Heart right ventricle (tissue), 16 donors: ENCODE measurements at regions not wholly inside any gene's neighbourhood (a gene's known extent, or its start where the extent isn't known, plus 50 kb on each side); places are given as distances from the start of the nearest gene placed in this dataset.

Experiments
- ATAC-seq, 8 donors: fragments of 200-7000 bp; cut with Tn5 transposase; one replicate each; pipeline ENCODE4 v1.9.1; 2020; ENCODE audit warnings: mild to moderate bottlenecking in 8 of 8, moderate library complexity in 8 of 8, moderate number of reproducible peaks in 1 of 8
- DNase-seq, 2 donors: peaks; one replicate each; pipeline ENCODE4 v3.0.0-alpha.2; 2020
- H3K27ac ChIP-seq, 10 donors: fragments of 200-600 bp; sonication (generic) in 2 of 10; one replicate each; pipeline versions ENCODE4 v1.5.0 to v1.8.0; 2020 to 2022; ENCODE audit warnings: mild to moderate bottlenecking in 3 of 10
- H3K27me3 ChIP-seq, 7 donors: fragments of 200-600 bp; one replicate each; pipeline ENCODE4 v1.8.0; 2021 to 2022; ENCODE audit warnings: mild to moderate bottlenecking in 2 of 7
- H3K36me3 ChIP-seq, 9 donors: fragments of 200-600 bp; sonication (generic) in 1 of 9; one replicate each; pipeline versions ENCODE4 v1.5.0 to v1.8.0; 2020 to 2022; ENCODE audit warnings: mild to moderate bottlenecking in 2 of 9
- H3K4me1 ChIP-seq, 9 donors: fragments of 200-600 bp; sonication (generic) in 1 of 9; one replicate each; pipeline versions ENCODE4 v1.5.0 to v1.8.0; 2020 to 2022; ENCODE audit warnings: mild to moderate bottlenecking in 4 of 9
- H3K4me3 ChIP-seq, 10 donors: fragments of 200-600 bp; sonication (generic) in 2 of 10; one replicate each; pipeline versions ENCODE4 v1.5.0 to v1.8.0; 2020 to 2022; ENCODE audit warnings: mild to moderate bottlenecking in 7 of 10, moderate library complexity in 2 of 10
- H3K9me3 ChIP-seq, 11 donors: fragments of 200-600 bp in 10 of 11; sonication (generic) in 2 of 11; one replicate each; pipeline versions ENCODE4 v1.5.0 to v1.8.0; 2013 to 2022; ENCODE audit warnings: mild to moderate bottlenecking in 2 of 11, control low read depth in 1 of 11, moderate library complexity in 1 of 11
- WGBS, 2 donors: extraction: QIAGEN DNeasy Blood & Tissue Kit; methylation state at CpG; one replicate each; pipeline ENCODE4 v1.1.7; 2013; ENCODE audit warnings: inconsistent platforms in 1 of 2; 5-methylcytosine and 5-hydroxymethylcytosine counted together
- intact Hi-C, 10 donors: fragments of 100-400 bp; cut with DNase I; formaldehyde crosslinking; loops; one replicate each; pipeline versions ENCODE4 v1.11.1 to v1.14.2; 2022
- TF ChIP-seq, protein P1 (sequence below), 9 donors: fragments of 200-600 bp; sonication (generic) in 2 of 9; IDR thresholded peaks; one replicate each; pipeline versions ENCODE4 v1.5.0 to v1.8.0; 2021 to 2022; ENCODE audit warnings: antibody characterized with exemption in 9 of 9, mild to moderate bottlenecking in 5 of 9, moderate library complexity in 1 of 9
- donor health status: Arrhythmogenic right ventricular cardiomyopathy.
- donor health status: ischemic (EF 13 %, LVEDD 7.1; RV severe dilation, severe dysfunction).
- donor health status: healthy with polysubstance abuse.
- donor health status: DM: no; HTN: yes; CAD: no.
- donor health status: DM: no; HTN: no; CAD: no.
- donor health status: ischemic (EF 25% LVEDD 6.9; RV normal size, moderate dysfunction).
- donor health status: ischemic (EF 25% LVEDD 5.7; RV mildly dilated, moderate dysfunction).
- donor health status: healthy.
- donor health status: DM: yes; HTN: yes; CAD: no.
- donor health status: Ischemic cardiomyopathy.
- donor health status: ischemic (EF 35%, LVEDD 5.7; RV mildly dilated, moderate dysfunction).
- donor health status: nonischemic (EF 11% LVEDD 7.7; RV severe dilation, severe dysfunction).
- donor health status: DM: yes; HTN: yes; CAD: no.
- donor health status: PGD.
- donor health status: ischemic (EF 29% LVEDD 5.4; RV normal size, mild dysfunction).
- donor health status: nonischemic (EF 23%, LVEDD 6.1; RV moderate dilation, normal function).

DNA sequence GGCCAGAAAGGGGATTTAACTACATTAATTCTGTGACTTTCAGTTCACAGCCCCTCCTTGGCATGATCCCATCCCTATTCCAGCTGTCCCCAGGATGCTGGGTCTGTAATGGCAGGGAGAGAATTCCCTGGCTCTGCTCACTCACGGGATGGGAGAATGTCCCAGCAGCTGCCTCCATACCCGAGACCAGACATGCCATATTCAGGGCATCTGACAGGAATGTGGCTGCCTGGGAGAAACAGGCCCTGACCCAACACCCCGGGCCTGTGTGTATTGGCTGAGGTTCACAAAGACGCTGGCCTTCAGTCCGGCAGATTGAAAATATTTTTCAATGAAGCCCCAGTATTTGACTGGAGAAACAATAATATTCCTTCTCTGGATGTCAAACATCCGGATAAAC lies 83.6 kb upstream of the SMAD3 start:
- no peak for DNase-seq
- ATAC-seq = no peak
- intact Hi-C loops = no loop called here
- TF ChIP-seq, protein P1, sequence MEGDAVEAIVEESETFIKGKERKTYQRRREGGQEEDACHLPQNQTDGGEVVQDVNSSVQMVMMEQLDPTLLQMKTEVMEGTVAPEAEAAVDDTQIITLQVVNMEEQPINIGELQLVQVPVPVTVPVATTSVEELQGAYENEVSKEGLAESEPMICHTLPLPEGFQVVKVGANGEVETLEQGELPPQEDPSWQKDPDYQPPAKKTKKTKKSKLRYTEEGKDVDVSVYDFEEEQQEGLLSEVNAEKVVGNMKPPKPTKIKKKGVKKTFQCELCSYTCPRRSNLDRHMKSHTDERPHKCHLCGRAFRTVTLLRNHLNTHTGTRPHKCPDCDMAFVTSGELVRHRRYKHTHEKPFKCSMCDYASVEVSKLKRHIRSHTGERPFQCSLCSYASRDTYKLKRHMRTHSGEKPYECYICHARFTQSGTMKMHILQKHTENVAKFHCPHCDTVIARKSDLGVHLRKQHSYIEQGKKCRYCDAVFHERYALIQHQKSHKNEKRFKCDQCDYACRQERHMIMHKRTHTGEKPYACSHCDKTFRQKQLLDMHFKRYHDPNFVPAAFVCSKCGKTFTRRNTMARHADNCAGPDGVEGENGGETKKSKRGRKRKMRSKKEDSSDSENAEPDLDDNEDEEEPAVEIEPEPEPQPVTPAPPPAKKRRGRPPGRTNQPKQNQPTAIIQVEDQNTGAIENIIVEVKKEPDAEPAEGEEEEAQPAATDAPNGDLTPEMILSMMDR (IDR thresholded peaks at IDR 0.05) = no peak
- no peak overlapping the region for H3K27ac ChIP-seq
- WGBS, 2 donors = 69 to 71% methylated on average over 6 of the region's 6 CpGs
- no peaks in the 10 kb centered on the region for H3K4me1 ChIP-seq
- no peaks in the 10 kb centered on the region for H3K27me3 ChIP-seq
- H3K4me3 ChIP-seq = no peak overlapping the region
- H3K9me3 ChIP-seq = no peaks in the 10 kb centered on the region
- no peaks in the 10 kb centered on the region for H3K36me3 ChIP-seq

DNA sequence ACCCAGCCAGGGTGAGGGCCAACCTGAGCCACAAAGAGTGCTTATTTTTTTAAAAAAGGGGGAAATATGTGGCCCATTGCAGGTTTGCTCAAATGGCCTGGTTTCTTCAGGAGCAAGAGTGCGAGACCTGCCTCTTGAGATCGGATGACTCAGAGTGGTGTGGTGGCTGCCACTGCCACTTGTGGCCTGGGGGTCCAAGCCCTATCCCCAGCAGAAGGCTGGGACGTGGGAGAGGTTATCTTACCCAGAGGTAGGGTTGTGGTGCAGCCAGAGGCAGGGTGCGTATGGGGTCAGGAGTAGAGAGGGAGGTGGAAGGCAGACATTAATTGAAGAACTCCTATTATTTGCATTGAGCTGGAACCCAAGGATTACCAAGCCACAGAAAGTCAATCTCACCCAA lies 83.2 kb upstream of the SMAD3 start:
- Histone ChIP-seq H3K27ac (no peak overlapping the region), H3K36me3 (no peaks in the 10 kb centered on the region), H3K4me3 (no peak overlapping the region), H3K27me3 (no peaks in the 10 kb centered on the region), H3K4me1 (no peaks in the 10 kb centered on the region), H3K9me3 (no peaks in the 10 kb centered on the region)
- no peak for ATAC-seq
- TF ChIP-seq, protein P1 (IDR thresholded peaks at IDR 0.05) = no peak
- no peak for DNase-seq
- WGBS, 2 donors = 93 to 97% methylated on average over 4 of the region's 4 CpGs
- intact Hi-C loops = no loop called here

DNA sequence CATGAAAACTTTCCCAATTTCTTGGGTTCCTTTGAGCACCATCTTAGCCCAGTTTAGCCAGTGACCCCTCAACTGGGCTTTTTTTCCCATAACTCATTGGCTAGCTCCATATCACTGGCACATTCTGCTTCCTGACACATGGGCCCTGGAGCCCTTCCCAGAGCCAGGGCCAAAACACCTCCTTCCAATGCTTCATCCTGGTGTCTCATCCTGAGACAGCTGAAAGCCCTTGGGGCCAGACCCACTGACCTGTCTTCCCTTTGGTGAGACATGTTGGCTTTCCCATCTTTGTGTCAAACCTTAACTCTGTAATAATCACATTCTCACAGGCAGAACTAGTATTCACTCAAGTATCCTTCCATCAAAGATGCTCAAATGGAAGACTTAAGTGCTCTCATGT lies 82.6 kb upstream of the SMAD3 start:
- H3K27ac ChIP-seq = no peak overlapping the region
- no peaks in the 10 kb centered on the region for H3K4me1 ChIP-seq
- TF ChIP-seq, protein P1 (IDR thresholded peaks at IDR 0.05) = no peak
- no peak overlapping the region for H3K4me3 ChIP-seq
- no peaks in the 10 kb centered on the region for H3K27me3 ChIP-seq
- no peak for ATAC-seq
- H3K9me3 ChIP-seq = no peaks in the 10 kb centered on the region
- DNase-seq = no peak
- H3K36me3 ChIP-seq = no peaks in the 10 kb centered on the region
- intact Hi-C loops = no loop called here

DNA sequence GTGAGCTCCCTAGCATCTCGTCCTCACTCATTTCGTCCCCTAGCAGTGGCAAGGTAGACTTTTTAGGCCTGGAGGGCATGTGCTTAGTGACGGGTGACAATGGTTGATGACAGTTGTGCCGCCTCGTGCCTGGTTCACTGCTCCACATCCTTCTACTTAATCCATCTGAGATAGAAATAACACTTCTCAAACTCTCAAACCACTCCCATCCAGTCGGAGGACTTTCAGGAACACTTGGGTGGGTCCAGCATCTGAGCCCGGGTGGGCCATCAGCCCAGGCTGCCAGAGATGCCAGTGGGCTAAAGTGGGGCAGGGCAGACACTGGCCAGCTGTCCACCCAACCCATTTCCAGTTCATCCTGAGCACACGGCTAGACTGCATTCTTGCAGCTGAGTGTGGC lies 79.7 kb upstream of the SMAD3 start:
- Histone ChIP-seq H3K36me3 (no peaks in the 10 kb centered on the region), H3K4me3 (no peak overlapping the region), H3K4me1 (no peaks in the 10 kb centered on the region), H3K9me3 (peaks cover 0 to 18% (median 0%) of the 10 kb centered on the region in 11 donors), H3K27ac (no peak overlapping the region), H3K27me3 (no peaks in the 10 kb centered on the region)
- 90 to 94% methylated on average over 8 of the region's 8 CpGs for WGBS, 2 donors
- intact Hi-C loops = no loop called here
- ATAC-seq = no peak
- TF ChIP-seq, protein P1 (IDR thresholded peaks at IDR 0.05) = no peak
- no peak for DNase-seq

DNA sequence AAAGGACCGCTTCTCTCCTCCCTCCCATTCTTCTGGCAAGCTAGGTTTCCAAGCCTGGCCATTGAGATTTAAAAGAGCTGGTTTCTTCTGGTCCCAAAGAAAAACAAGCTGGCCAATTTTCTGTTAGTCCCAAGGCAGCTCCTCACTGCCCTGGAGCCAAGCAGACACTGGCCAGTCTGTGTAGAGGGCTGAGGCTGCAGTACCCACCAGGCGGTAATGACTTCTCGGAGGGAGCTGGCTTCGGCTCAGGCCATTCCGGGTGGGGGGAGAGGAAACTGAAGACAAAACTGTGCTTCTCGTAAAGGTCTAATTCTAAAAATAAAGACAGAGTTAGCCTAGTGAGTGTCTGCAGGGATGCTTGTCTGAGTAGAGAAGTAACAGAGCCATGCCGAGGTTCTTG lies 78.5 kb upstream of the SMAD3 start:
- TF ChIP-seq, protein P1 (IDR thresholded peaks at IDR 0.05) = no peak
- ATAC-seq (no peak), DNase-seq (no peak)
- Histone ChIP-seq H3K9me3 (peaks cover 0 to 20% (median 0%) of the 10 kb centered on the region in 11 donors), H3K27ac (no peak overlapping the region), H3K36me3 (no peaks in the 10 kb centered on the region), H3K4me3 (no peak overlapping the region), H3K27me3 (no peaks in the 10 kb centered on the region), H3K4me1 (no peaks in the 10 kb centered on the region)
- 87 to 91% methylated on average over 7 of the region's 7 CpGs for WGBS, 2 donors
- intact Hi-C loops = no loop called here
